AG04450 (cell line): ENCODE measurements at regions not wholly inside any gene's neighbourhood (a gene's known extent, or its start where the extent isn't known, plus 50 kb on each side); places are given as distances from the start of the nearest gene placed in this dataset.

Experiments
- CTCF ChIA-PET: fragments of 300-600, 350-600 bp; formaldehyde crosslinking; extraction: SDS; loops from one replicate; lab custom pipeline; 2022; ENCODE audit warnings: antibody characterized with exemption, inconsistent platforms; lab: Charles Lee
- POLR2A ChIA-PET: fragments of 350-600 bp; formaldehyde crosslinking; extraction: SDS; loops from one replicate; lab custom pipeline; 2021; ENCODE audit warnings: antibody characterized with exemption, inconsistent platforms; lab: Yijun Ruan, JAX
- DNase-seq: peaks from one replicate; pipeline ENCODE4 v3.0.0-alpha.2; 2011; ENCODE audit warnings: low read depth, low spot score
- H3K27ac ChIP-seq: one replicate; pipeline ENCODE4 v1.5.1; 2012; ENCODE audit warnings: low read depth, low read length, control low read depth
- H3K27me3 ChIP-seq: one replicate; pipeline ENCODE4 v1.6.0; 2012; ENCODE audit warnings: low read length; ENCODE audit not compliant: control insufficient read depth, insufficient read depth
- H3K4me3 ChIP-seq: 2 replicates; pipeline ENCODE4 v1.5.1; 2011; ENCODE audit warnings: mild to moderate bottlenecking, low read depth, low read length, control low read depth
- H3K9me3 ChIP-seq: 2 replicates; pipeline ENCODE4 v1.5.1; 2012; ENCODE audit warnings: low read length; ENCODE audit not compliant: control insufficient read depth, insufficient read depth
- CTCF ChIP-seq: IDR thresholded peaks from 2 replicates; pipeline ENCODE4 v1.5.1; 2011; ENCODE audit warnings: low read depth, low read length, control low read depth, inconsistent platforms

GRCh38 chr3:176375519-176375918 is 821.8 kb downstream of the TBL1XR1 start:
- CTCF ChIA-PET, result no interaction called here

GRCh38 chr3:176362191-176362731 is 835.0 kb downstream of the TBL1XR1 start:
- Histone ChIP-seq H3K4me3 (no peak overlapping the region), H3K27me3 (no peaks in the 10 kb centered on the region), H3K27ac (no peak overlapping the region), H3K9me3 (peaks cover 6% of the 10 kb centered on the region; the same call in 1 of the 2 replicates)
- TF ChIP-seq CTCF, result no peak
- POLR2A ChIA-PET, result no interaction called here
- CTCF ChIA-PET, result no interaction called here
- DNase-seq, result no peak

More at GRCh38 chr3:176375519-176375918, 821.8 kb downstream of the TBL1XR1 start:
- H3K4me3 ChIP-seq, result no peak overlapping the region
- no peak for DNase-seq
- no peak overlapping the region for H3K27ac ChIP-seq
- H3K9me3 ChIP-seq, result no peaks in the 10 kb centered on the region
- no peaks in the 10 kb centered on the region for H3K27me3 ChIP-seq
- TF ChIP-seq CTCF, result no peak
- POLR2A ChIA-PET, result no interaction called here

- ChIA-PET POLR2A (no interaction called here), CTCF (no interaction called here)
- Histone ChIP-seq H3K9me3 (peaks cover 6% of the 10 kb centered on the region; the same call in 1 of the 2 replicates), H3K27ac (no peak overlapping the region), H3K4me3 (no peak overlapping the region), H3K27me3 (no peaks in the 10 kb centered on the region)
- TF ChIP-seq CTCF, result no peak
- DNase-seq, result no peak
Measured at GRCh38 chr3:176359211-176359610, 838.1 kb downstream of the TBL1XR1 start.

- Histone ChIP-seq H3K27me3 (no peaks in the 10 kb centered on the region), H3K27ac (no peak overlapping the region), H3K9me3 (peaks cover 6% of the 10 kb centered on the region; the same call in 1 of the 2 replicates), H3K4me3 (no peak overlapping the region)
- ChIA-PET POLR2A (no interaction called here), CTCF (no interaction called here)
- no peak for DNase-seq
- TF ChIP-seq CTCF, result no peak
Measured at GRCh38 chr3:176357891-176358290, 839.4 kb downstream of the TBL1XR1 start.

GRCh38 chr3:176354843-176355242 is 842.4 kb downstream of the TBL1XR1 start:
- Histone ChIP-seq H3K9me3 (no peaks in the 10 kb centered on the region), H3K27me3 (no peaks in the 10 kb centered on the region), H3K27ac (no peak overlapping the region), H3K4me3 (no peak overlapping the region)
- no peak for DNase-seq
- ChIA-PET CTCF (no interaction called here), POLR2A (no interaction called here)
- TF ChIP-seq CTCF, result no peak
